OCI-LY7 (cell line): ENCODE measurements at regions not wholly inside any gene's neighbourhood (a gene's known extent, or its start where the extent isn't known, plus 50 kb on each side); places are given as distances from the start of the nearest gene placed in this dataset.
"Not testable (repeated sequence)": the region's sequence is repeated elsewhere in the genome, so short reads cannot be mapped to it uniquely, and the experiment has no call there.

Experiments
- EZH2phosphoT487 ChIP-seq: fragments of 200-600 bp; sonication (generic); IDR thresholded peaks from 2 replicates; pipeline ENCODE4 v1.6.1; 2018; ENCODE audit warnings: low read depth, borderline replicate concordance, mild to moderate bottlenecking, mixed run types, antibody characterized with exemption, low read length, moderate library complexity, mixed read lengths
- TF ChIP-seq, protein P1 (sequence below): fragments of 200-600 bp; sonication (generic); conservative IDR thresholded peaks from 2 replicates; pipeline ENCODE4 v1.5.1; 2014; ENCODE audit warnings: mild to moderate bottlenecking, antibody characterized with exemption, low read length, moderate library complexity, mixed read lengths

DNA sequence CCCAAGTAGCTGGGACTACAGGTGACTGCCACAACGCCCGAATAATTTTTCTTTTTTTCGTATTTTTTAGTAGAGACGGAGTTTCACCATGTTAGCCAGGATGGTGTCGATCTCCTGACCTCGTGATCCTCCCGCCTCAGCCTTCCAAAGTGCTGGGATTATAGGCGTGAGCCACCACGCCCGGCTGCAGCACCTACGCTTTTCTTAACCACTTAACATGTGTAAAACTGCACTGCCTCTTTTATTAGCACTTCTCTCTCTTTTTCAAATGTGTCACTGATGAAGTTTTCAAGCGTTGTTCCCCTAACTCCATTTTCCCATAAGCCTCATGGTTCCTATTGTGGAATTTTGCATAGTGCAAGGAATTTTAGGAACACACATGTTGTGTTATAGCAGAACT lies 55.6 kb downstream of the RHOB start:
- TF ChIP-seq, protein P1, sequence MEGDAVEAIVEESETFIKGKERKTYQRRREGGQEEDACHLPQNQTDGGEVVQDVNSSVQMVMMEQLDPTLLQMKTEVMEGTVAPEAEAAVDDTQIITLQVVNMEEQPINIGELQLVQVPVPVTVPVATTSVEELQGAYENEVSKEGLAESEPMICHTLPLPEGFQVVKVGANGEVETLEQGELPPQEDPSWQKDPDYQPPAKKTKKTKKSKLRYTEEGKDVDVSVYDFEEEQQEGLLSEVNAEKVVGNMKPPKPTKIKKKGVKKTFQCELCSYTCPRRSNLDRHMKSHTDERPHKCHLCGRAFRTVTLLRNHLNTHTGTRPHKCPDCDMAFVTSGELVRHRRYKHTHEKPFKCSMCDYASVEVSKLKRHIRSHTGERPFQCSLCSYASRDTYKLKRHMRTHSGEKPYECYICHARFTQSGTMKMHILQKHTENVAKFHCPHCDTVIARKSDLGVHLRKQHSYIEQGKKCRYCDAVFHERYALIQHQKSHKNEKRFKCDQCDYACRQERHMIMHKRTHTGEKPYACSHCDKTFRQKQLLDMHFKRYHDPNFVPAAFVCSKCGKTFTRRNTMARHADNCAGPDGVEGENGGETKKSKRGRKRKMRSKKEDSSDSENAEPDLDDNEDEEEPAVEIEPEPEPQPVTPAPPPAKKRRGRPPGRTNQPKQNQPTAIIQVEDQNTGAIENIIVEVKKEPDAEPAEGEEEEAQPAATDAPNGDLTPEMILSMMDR, result not testable (repeated sequence)
- not testable (repeated sequence) for TF ChIP-seq EZH2phosphoT487
